SK-N-SH (cell line): ENCODE measurements at regions not wholly inside any gene's neighbourhood (a gene's known extent, or its start where the extent isn't known, plus 50 kb on each side); places are given as distances from the start of the nearest gene placed in this dataset.

Source experiments
- CTCF ChIA-PET: fragments of 300-600, 350-600 bp; formaldehyde crosslinking; extraction: SDS; loops from one replicate; lab custom pipeline; 2021; lab: Yijun Ruan, JAX
- POLR2A ChIA-PET: fragments of 350-600 bp; sonication (Branson Sonifier 250); formaldehyde crosslinking; extraction: SDS; loops from one replicate; lab custom pipeline; 2020; ENCODE audit warnings: antibody characterized with exemption, inconsistent platforms; lab: Yijun Ruan, JAX
- DNase-seq: peaks from one replicate; pipeline ENCODE4 v3.0.0; 2012
- H2AFZ ChIP-seq: fragments of 200-600 bp; sonication (generic); 2 replicates; pipeline ENCODE4 v1.8.1; 2016; ENCODE audit warnings: antibody characterized with exemption, mild to moderate bottlenecking, low read depth
- H3F3A ChIP-seq: fragments of 200-600 bp; sonication (generic); replicated peaks from 2 replicates; pipeline ENCODE3; 2016; ENCODE audit warnings: antibody characterized with exemption, mild to moderate bottlenecking; ENCODE audit not compliant: insufficient read depth
- H3K27ac ChIP-seq, 2 experiments: fragments of 200-500 bp in 1 of 2; fragments of 200-600 bp in 1 of 2; sonication (Bioruptor generic) in 1 of 2; sonication (generic), shearing (Covaris generic) in 1 of 2; 2 replicates each; pipeline versions ENCODE4 v1.5.1 to v1.6.1; 2014 to 2016; ENCODE audit warnings: low read depth in 2 of 2, inconsistent platforms in 1 of 2, low read length in 1 of 2, mild to moderate bottlenecking in 1 of 2, mixed read lengths in 1 of 2
- H3K27me3 ChIP-seq: fragments of 200-600 bp; sonication (generic), shearing (Covaris generic); 2 replicates; pipeline ENCODE4 v1.6.1; 2016; ENCODE audit warnings: mixed run types; ENCODE audit not compliant: insufficient read depth
- H3K36me3 ChIP-seq, 2 experiments: fragments of 200-500 bp in 1 of 2; fragments of 200-600 bp in 1 of 2; sonication (Bioruptor generic) in 1 of 2; sonication (generic) in 1 of 2; replicated peaks in 1 of 2; 2 replicates each; pipeline versions ENCODE3 to v1.5.1; 2014 to 2016; ENCODE audit warnings: low read length in 1 of 2, mild to moderate bottlenecking in 1 of 2; ENCODE audit not compliant: insufficient read depth in 2 of 2, control insufficient read depth in 1 of 2
- H3K4me1 ChIP-seq, 2 experiments: fragments of 200-500 bp in 1 of 2; fragments of 200-600 bp in 1 of 2; sonication (Bioruptor generic) in 1 of 2; sonication (generic), shearing (Covaris generic) in 1 of 2; 2 replicates each; pipeline versions ENCODE4 v1.5.1 to v1.6.1; 2014 to 2016; ENCODE audit warnings: low read depth in 1 of 2, low read length in 1 of 2, mixed run types in 1 of 2; ENCODE audit not compliant: insufficient read depth in 2 of 2, control insufficient read depth in 1 of 2
- H3K4me2 ChIP-seq: fragments of 200-600 bp; sonication (generic), shearing (Covaris generic); 2 replicates; pipeline ENCODE4 v1.6.1; 2017; ENCODE audit warnings: mixed run types
- H3K4me3 ChIP-seq, 2 experiments: fragments of 200-500 bp in 1 of 2; fragments of 200-600 bp in 1 of 2; sonication (Bioruptor generic) in 1 of 2; sonication (generic), shearing (Covaris generic) in 1 of 2; 2 replicates each; pipeline versions ENCODE4 v1.5.1 to v1.8.1; 2014 to 2016; ENCODE audit warnings: low read depth in 2 of 2, inconsistent platforms in 1 of 2, low read length in 1 of 2, mild to moderate bottlenecking in 1 of 2, mixed read lengths in 1 of 2, moderate library complexity in 1 of 2
- H3K79me2 ChIP-seq: fragments of 200-600 bp; sonication (generic); 2 replicates; pipeline ENCODE4 v1.8.1; 2017; ENCODE audit warnings: mild to moderate bottlenecking; ENCODE audit not compliant: insufficient read depth
- H3K9ac ChIP-seq: fragments of 200-600 bp; sonication (generic); 2 replicates; pipeline ENCODE4 v1.6.1; 2017; ENCODE audit warnings: mixed run types
- H3K9me2 ChIP-seq: fragments of 200-600 bp; sonication (generic); 2 replicates; pipeline ENCODE4 v1.6.1; 2017; ENCODE audit warnings: mixed run types
- H3K9me3 ChIP-seq: fragments of 200-600 bp; sonication (generic); 2 replicates; pipeline ENCODE4 v1.6.1; 2017; ENCODE audit warnings: mixed run types, mild to moderate bottlenecking, moderate library complexity
- H4K20me1 ChIP-seq: fragments of 200-600 bp; sonication (generic); 2 replicates; pipeline ENCODE4 v1.6.1; 2017; ENCODE audit warnings: mild to moderate bottlenecking, mixed run types; ENCODE audit not compliant: insufficient read depth
- CHD2 ChIP-seq: fragments of 150-350 bp; IDR thresholded peaks from 2 replicates; pipeline ENCODE4 v1.6.1; 2018; ENCODE audit warnings: low read length; ENCODE audit not compliant: partially characterized antibody
- CTCF ChIP-seq: fragments of 200-600 bp; sonication (generic); IDR thresholded peaks from 2 replicates; pipeline ENCODE4 v1.6.1; 2017; ENCODE audit warnings: antibody characterized with exemption, mild to moderate bottlenecking, moderate library complexity
- ELF1 ChIP-seq: IDR thresholded peaks from 2 replicates; pipeline ENCODE4 v1.4.0; 2012
- EP300 ChIP-seq, 2 experiments: IDR thresholded peaks; 2 replicates each; pipeline versions ENCODE4 v1.4.0 to v1.6.1; 2012; ENCODE audit warnings: borderline replicate concordance in 1 of 2, low read depth in 1 of 2, low read length in 1 of 2
- GABPA ChIP-seq: IDR thresholded peaks from 2 replicates; pipeline ENCODE4 v1.4.0; 2012; ENCODE audit warnings: low read depth, mild to moderate bottlenecking
- JUND ChIP-seq: IDR thresholded peaks from 2 replicates; pipeline ENCODE4 v1.4.0; 2012
- MEF2A ChIP-seq: IDR thresholded peaks from 2 replicates; pipeline ENCODE4 v1.4.0; 2012; ENCODE audit warnings: low read depth, borderline replicate concordance
- NFIC ChIP-seq: IDR thresholded peaks from 2 replicates; pipeline ENCODE4 v1.4.0; 2012; ENCODE audit warnings: borderline replicate concordance
- NRF1 ChIP-seq: IDR thresholded peaks from 2 replicates; pipeline ENCODE4 v1.6.1; 2012; ENCODE audit warnings: low read depth, mild to moderate bottlenecking, low read length
- POLR2AphosphoS5 ChIP-seq: IDR thresholded peaks from 2 replicates; pipeline ENCODE4 v1.6.1; 2012; ENCODE audit warnings: low read depth, low read length
- REST ChIP-seq: IDR thresholded peaks from 2 replicates; pipeline ENCODE4 v1.6.1; 2012; ENCODE audit warnings: mild to moderate bottlenecking, low read depth, low read length, moderate library complexity
- RFX5 ChIP-seq: IDR thresholded peaks from 2 replicates; pipeline ENCODE4 v1.6.1; 2012; ENCODE audit warnings: mild to moderate bottlenecking, improper control_type of control experiment, low read length
- SMC3 ChIP-seq: IDR thresholded peaks from 2 replicates; pipeline ENCODE4 v1.6.1; 2012; ENCODE audit warnings: low read depth, low read length, improper control_type of control experiment
- TAF1 ChIP-seq: IDR thresholded peaks from 2 replicates; pipeline ENCODE4 v1.6.1; 2012; ENCODE audit warnings: low read depth, mild to moderate bottlenecking, low read length, moderate library complexity, borderline replicate concordance
- TCF12 ChIP-seq: IDR thresholded peaks from 2 replicates; pipeline ENCODE4 v1.4.0; 2012
- TEAD4 ChIP-seq: IDR thresholded peaks from 2 replicates; pipeline ENCODE4 v1.4.0; 2012; ENCODE audit warnings: mild to moderate bottlenecking, borderline replicate concordance; ENCODE audit not compliant: insufficient read depth
- USF1 ChIP-seq: IDR thresholded peaks from 2 replicates; pipeline ENCODE4 v1.4.0; 2012; ENCODE audit warnings: low read depth, borderline replicate concordance
- USF2 ChIP-seq: fragments of 150-350 bp; IDR thresholded peaks from 2 replicates; pipeline ENCODE4 v1.6.1; 2017; ENCODE audit warnings: antibody characterized with exemption, low read length, low read depth, borderline replicate concordance
- WGBS: methylation state at CpG from one replicate; pipeline ENCODE4 v1.1.6; 2017; ENCODE audit warnings: low lambda C conversion rate; 5-methylcytosine and 5-hydroxymethylcytosine counted together

GRCh38 chr20:20971810-20972209 lies 134.3 kb downstream of the LINC00237 start:
- Histone ChIP-seq H3K79me2 (no peaks in the 10 kb centered on the region), H3K27me3 (peaks cover 5% of the 10 kb centered on the region; the same call in 1 of the 2 replicates), H3K4me2 (no peak overlapping the region), H3K9me3 (no peaks in the 10 kb centered on the region), H2AFZ (no peak overlapping the region), H4K20me1 (no peaks in the 10 kb centered on the region), H3F3A (no peaks in the 10 kb centered on the region), H3K4me3 (no peak overlapping the region), H3K27ac (no peak overlapping the region), H3K9ac (no peak overlapping the region), H3K4me1 (no peaks in the 10 kb centered on the region), H3K36me3 (no peaks in the 10 kb centered on the region), H3K9me2 (no peaks in the 10 kb centered on the region)
- no peak for DNase-seq
- no peak for TF ChIP-seq TAF1
- no peak for TF ChIP-seq CTCF
- TF ChIP-seq EP300 (IDR thresholded peaks at IDR 0.05; ENCODE audit: borderline replicate concordance in 1 of 2, low read depth in 1 of 2, low read length in 1 of 2): no peak
- TF ChIP-seq POLR2AphosphoS5: no peak
- no peak for TF ChIP-seq RFX5
- no peak for TF ChIP-seq MEF2A
- TF ChIP-seq GABPA: no peak
- no peak for TF ChIP-seq USF1
- no peak for TF ChIP-seq USF2
- TF ChIP-seq REST: no peak
- TF ChIP-seq TCF12: no peak
- no peak for TF ChIP-seq JUND
- TF ChIP-seq TEAD4: no peak
- no peak for TF ChIP-seq NFIC
- TF ChIP-seq CHD2: no peak
- no peak for TF ChIP-seq ELF1
- no peak for TF ChIP-seq NRF1
- TF ChIP-seq SMC3: no peak
- WGBS: 32% methylated on average over 6 of the region's 6 CpGs
- ChIA-PET POLR2A (no interaction called here), CTCF (no interaction called here)
